K562 (cell line): ENCODE measurements at regions not wholly inside any gene's neighbourhood (a gene's known extent, or its start where the extent isn't known, plus 50 kb on each side); places are given as distances from the start of the nearest gene placed in this dataset.

Experiments used
- CTCF ChIP-seq, 3 experiments: IDR thresholded peaks in 2 of 3; conservative IDR thresholded peaks in 1 of 3; 2 replicates each; pipeline ENCODE4 v1.5.1; 2011 to 2012; ENCODE audit warnings: low read length in 3 of 3, mild to moderate bottlenecking in 3 of 3, control low read depth in 2 of 3, improper control_type of control experiment in 1 of 3, inconsistent platforms in 1 of 3, low read depth in 1 of 3, mixed read lengths in 1 of 3, moderate library complexity in 1 of 3; ENCODE audit not compliant: insufficient read depth in 2 of 3
- EZH2 ChIP-seq: IDR thresholded peaks from 2 replicates; pipeline ENCODE4 v1.6.1; 2012; ENCODE audit warnings: low read depth, mild to moderate bottlenecking, inconsistent platforms, low read length, borderline replicate concordance
- NR1H2 ChIP-seq: sonication (generic); formaldehyde crosslinking; IDR thresholded peaks from 2 replicates; pipeline ENCODE4 v1.4.0; 2020; ENCODE audit warnings: mild to moderate bottlenecking, missing genetic modification reagents
- POLR2AphosphoS5 ChIP-seq: IDR thresholded peaks from 2 replicates; pipeline ENCODE4 v1.6.1; 2011; ENCODE audit warnings: mild to moderate bottlenecking, low read depth, low read length, moderate library complexity; ENCODE audit not compliant: control insufficient read depth, insufficient read depth
- SIN3B ChIP-seq: fragments of 450-650 bp; IDR thresholded peaks from 2 replicates; pipeline ENCODE4 v1.6.1; 2017; ENCODE audit warnings: low read depth, mild to moderate bottlenecking, moderate library complexity
- TAF1 ChIP-seq: IDR thresholded peaks from 2 replicates; pipeline ENCODE4 v1.6.1; 2011; ENCODE audit warnings: mild to moderate bottlenecking, low read length, moderate library complexity; ENCODE audit not compliant: insufficient read depth, control insufficient read depth, severe bottlenecking; ENCODE audit errors: extremely low read depth

GRCh38 chr11:43561832-43562231, 118.7 kb upstream of the HSD17B12 start:
- TF ChIP-seq NR1H2 (CRISPR knock-in tag) (no peak), POLR2AphosphoS5 (no peak), SIN3B (no peak), TAF1 (no peak), CTCF (IDR thresholded peaks at IDR 0.05 in 2 of 3, conservative IDR thresholded peaks at IDR 0.05 in 1 of 3; ENCODE audit: insufficient read depth in 2 of 3, low read depth in 1 of 3, low read length in 3 of 3) (no peak), EZH2 (no peak)
